ENCODE measurements at regions not wholly inside any gene's neighbourhood (a gene's known extent, or its start where the extent isn't known, plus 50 kb on each side); places are given as distances from the start of the nearest gene placed in this dataset.

DNA sequence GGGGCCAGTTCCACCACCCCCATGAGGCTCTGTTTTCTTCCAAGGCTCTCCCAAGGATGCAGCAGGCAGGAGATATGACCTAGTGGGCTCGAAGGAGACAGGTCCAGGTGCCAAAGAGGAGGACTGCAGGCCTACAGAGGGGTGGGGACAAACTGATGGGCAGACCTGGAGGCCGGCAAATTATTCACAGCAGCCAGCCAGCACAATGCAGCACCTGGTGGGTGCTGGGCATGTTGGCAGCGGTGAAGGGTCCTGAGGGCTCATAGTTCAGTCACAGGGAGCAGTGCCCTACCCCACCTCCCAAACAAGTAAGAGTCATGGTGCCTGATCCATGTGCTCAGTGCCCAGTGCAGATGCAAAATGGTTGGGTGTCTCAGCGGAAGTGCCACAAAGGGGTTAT, 171.7 kb downstream of the ABHD5 start:
- TF ChIP-seq, protein P1, sequence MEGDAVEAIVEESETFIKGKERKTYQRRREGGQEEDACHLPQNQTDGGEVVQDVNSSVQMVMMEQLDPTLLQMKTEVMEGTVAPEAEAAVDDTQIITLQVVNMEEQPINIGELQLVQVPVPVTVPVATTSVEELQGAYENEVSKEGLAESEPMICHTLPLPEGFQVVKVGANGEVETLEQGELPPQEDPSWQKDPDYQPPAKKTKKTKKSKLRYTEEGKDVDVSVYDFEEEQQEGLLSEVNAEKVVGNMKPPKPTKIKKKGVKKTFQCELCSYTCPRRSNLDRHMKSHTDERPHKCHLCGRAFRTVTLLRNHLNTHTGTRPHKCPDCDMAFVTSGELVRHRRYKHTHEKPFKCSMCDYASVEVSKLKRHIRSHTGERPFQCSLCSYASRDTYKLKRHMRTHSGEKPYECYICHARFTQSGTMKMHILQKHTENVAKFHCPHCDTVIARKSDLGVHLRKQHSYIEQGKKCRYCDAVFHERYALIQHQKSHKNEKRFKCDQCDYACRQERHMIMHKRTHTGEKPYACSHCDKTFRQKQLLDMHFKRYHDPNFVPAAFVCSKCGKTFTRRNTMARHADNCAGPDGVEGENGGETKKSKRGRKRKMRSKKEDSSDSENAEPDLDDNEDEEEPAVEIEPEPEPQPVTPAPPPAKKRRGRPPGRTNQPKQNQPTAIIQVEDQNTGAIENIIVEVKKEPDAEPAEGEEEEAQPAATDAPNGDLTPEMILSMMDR (IDR thresholded peaks at IDR 0.05; ENCODE audit: insufficient read depth, low read length), result no peak
- TF ChIP-seq, protein P2, sequence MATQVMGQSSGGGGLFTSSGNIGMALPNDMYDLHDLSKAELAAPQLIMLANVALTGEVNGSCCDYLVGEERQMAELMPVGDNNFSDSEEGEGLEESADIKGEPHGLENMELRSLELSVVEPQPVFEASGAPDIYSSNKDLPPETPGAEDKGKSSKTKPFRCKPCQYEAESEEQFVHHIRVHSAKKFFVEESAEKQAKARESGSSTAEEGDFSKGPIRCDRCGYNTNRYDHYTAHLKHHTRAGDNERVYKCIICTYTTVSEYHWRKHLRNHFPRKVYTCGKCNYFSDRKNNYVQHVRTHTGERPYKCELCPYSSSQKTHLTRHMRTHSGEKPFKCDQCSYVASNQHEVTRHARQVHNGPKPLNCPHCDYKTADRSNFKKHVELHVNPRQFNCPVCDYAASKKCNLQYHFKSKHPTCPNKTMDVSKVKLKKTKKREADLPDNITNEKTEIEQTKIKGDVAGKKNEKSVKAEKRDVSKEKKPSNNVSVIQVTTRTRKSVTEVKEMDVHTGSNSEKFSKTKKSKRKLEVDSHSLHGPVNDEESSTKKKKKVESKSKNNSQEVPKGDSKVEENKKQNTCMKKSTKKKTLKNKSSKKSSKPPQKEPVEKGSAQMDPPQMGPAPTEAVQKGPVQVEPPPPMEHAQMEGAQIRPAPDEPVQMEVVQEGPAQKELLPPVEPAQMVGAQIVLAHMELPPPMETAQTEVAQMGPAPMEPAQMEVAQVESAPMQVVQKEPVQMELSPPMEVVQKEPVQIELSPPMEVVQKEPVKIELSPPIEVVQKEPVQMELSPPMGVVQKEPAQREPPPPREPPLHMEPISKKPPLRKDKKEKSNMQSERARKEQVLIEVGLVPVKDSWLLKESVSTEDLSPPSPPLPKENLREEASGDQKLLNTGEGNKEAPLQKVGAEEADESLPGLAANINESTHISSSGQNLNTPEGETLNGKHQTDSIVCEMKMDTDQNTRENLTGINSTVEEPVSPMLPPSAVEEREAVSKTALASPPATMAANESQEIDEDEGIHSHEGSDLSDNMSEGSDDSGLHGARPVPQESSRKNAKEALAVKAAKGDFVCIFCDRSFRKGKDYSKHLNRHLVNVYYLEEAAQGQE (IDR thresholded peaks at IDR 0.05; ENCODE audit: insufficient replicate concordance, low read depth), result no peak
- no peak for TF ChIP-seq POLR2AphosphoS5 (IDR thresholded peaks at IDR 0.05; ENCODE audit: low read depth)

Measured in HL-60 (cell line).